B cell (primary cell): ENCODE measurements at regions not wholly inside any gene's neighbourhood (a gene's known extent, or its start where the extent isn't known, plus 50 kb on each side); places are given as distances from the start of the nearest gene placed in this dataset.

ENCODE experiments used
- ATAC-seq: fragments of 200-7000 bp; cut with Tn5 transposase; one replicate; pipeline ENCODE4 v1.10.0; 2021; ENCODE audit warnings: low read depth, mild to moderate bottlenecking, moderate number of reproducible peaks, moderate library complexity
- CTCF ChIA-PET: fragments of 350-600 bp; sonication (Branson Sonifier 250); formaldehyde crosslinking; loops from one replicate; lab custom pipeline; 2021; ENCODE audit warnings: antibody characterized with exemption, inconsistent platforms; lab: Charles Lee
- POLR2A ChIA-PET: fragments of 350-600 bp; sonication (Branson Sonifier 250); formaldehyde crosslinking; loops from one replicate; lab custom pipeline; 2021; ENCODE audit warnings: antibody characterized with exemption; lab: Charles Lee
- DNase-seq: peaks from one replicate; pipeline ENCODE4 v3.0.0; 2013
- H2AFZ ChIP-seq: 2 replicates; pipeline ENCODE4 v1.6.1; 2012; ENCODE audit warnings: mild to moderate bottlenecking, low read depth, low read length; ENCODE audit not compliant: insufficient read depth, poor library complexity, severe bottlenecking
- H3K27ac ChIP-seq, 2 donors: 1 replicate in 1 of 2; 2 replicates in 1 of 2; pipeline ENCODE4 v1.5.1; 2012 to 2013; ENCODE audit warnings: low read length in 2 of 2, mild to moderate bottlenecking in 2 of 2, moderate library complexity in 1 of 2
- H3K27me3 ChIP-seq, 4 experiments: fragments of 200-600 bp in 1 of 4; sonication (generic) in 1 of 4; replicated peaks in 1 of 4; 1 replicate in 2 of 4; 2 replicates in 2 of 4; pipeline versions ENCODE4 v1.6.1 to v1.7.0; 2013 to 2016; ENCODE audit warnings: low read length in 3 of 4, mild to moderate bottlenecking in 2 of 4, mixed read lengths in 1 of 4, moderate library complexity in 1 of 4; ENCODE audit not compliant: insufficient read depth in 4 of 4, control insufficient read depth in 3 of 4; ENCODE audit errors: control extremely low read depth in 1 of 4
- H3K36me3 ChIP-seq, 2 experiments: replicated peaks in 1 of 2; 1 replicate in 1 of 2; 2 replicates in 1 of 2; pipeline versions ENCODE4 v1.6.1 to v1.7.1; 2013; ENCODE audit warnings: low read length in 1 of 2; ENCODE audit not compliant: insufficient read depth in 2 of 2, control insufficient read depth in 1 of 2; ENCODE audit errors: control extremely low read depth in 1 of 2, extremely low read depth in 1 of 2
- H3K4me1 ChIP-seq, 2 donors: fragments of 200-600 bp in 1 of 2; sonication (generic) in 1 of 2; 1 replicate in 1 of 2; 2 replicates in 1 of 2; pipeline versions ENCODE4 v1.5.1 to v1.6.1; 2013 to 2017; ENCODE audit warnings: low read length in 2 of 2; ENCODE audit not compliant: control insufficient read depth in 2 of 2, insufficient read depth in 2 of 2
- H3K4me2 ChIP-seq: replicated peaks from 2 replicates; pipeline ENCODE3; 2012; ENCODE audit warnings: mild to moderate bottlenecking, low read depth, low read length; ENCODE audit not compliant: poor library complexity, severe bottlenecking
- H3K4me3 ChIP-seq, 5 experiments: fragments of 200-600 bp in 1 of 5; sonication (generic) in 1 of 5; 1 replicate in 3 of 5; 2 replicates in 2 of 5; pipeline versions ENCODE4 v1.5.1 to v1.7.0; 2011 to 2016; ENCODE audit warnings: low read length in 4 of 5, mild to moderate bottlenecking in 4 of 5, low read depth in 2 of 5, control low read depth in 1 of 5, moderate library complexity in 1 of 5; ENCODE audit not compliant: insufficient read depth in 1 of 5; ENCODE audit errors: control extremely low read depth in 1 of 5, extremely low read depth in 1 of 5
- H3K79me2 ChIP-seq: fragments of 200-600 bp; sonication (generic); one replicate; pipeline ENCODE4 v1.6.0; 2016; ENCODE audit warnings: low read length; ENCODE audit not compliant: control insufficient read depth, insufficient read depth
- H3K9ac ChIP-seq: fragments of 200-600 bp; sonication (generic); 2 replicates; pipeline ENCODE4 v1.6.1; 2017; ENCODE audit warnings: mild to moderate bottlenecking, low read length, moderate library complexity
- H3K9me3 ChIP-seq, 3 donors: one replicate each; pipeline versions ENCODE4 v1.6.1 to v1.7.1; 2013; ENCODE audit warnings: low read length in 2 of 3; ENCODE audit not compliant: control insufficient read depth in 2 of 3, insufficient read depth in 1 of 3; ENCODE audit errors: control extremely low read depth in 1 of 3
- H4K20me1 ChIP-seq: 2 replicates; pipeline ENCODE4 v1.6.0; 2012; ENCODE audit warnings: mild to moderate bottlenecking, low read length; ENCODE audit not compliant: insufficient read depth, control insufficient read depth, poor library complexity, severe bottlenecking
- H3K27ac Mint-ChIP-seq: one replicate; pipeline ENCODE4 v1.8.0; 2021; ENCODE audit warnings: mixed read lengths
- H3K27me3 Mint-ChIP-seq: one replicate; pipeline ENCODE4 v1.8.0; 2021; ENCODE audit warnings: mixed read lengths
- H3K4me1 Mint-ChIP-seq: one replicate; pipeline ENCODE4 v1.8.0; 2021; ENCODE audit warnings: mixed read lengths
- H3K4me3 Mint-ChIP-seq: one replicate; pipeline ENCODE4 v1.8.0; 2021; ENCODE audit warnings: mixed read lengths
- H3K9me3 Mint-ChIP-seq: one replicate; pipeline ENCODE4 v1.8.0; 2022; ENCODE audit warnings: mixed read lengths; ENCODE audit not compliant: insufficient read depth
- EZH2 ChIP-seq: IDR thresholded peaks from 2 replicates; pipeline ENCODE4 v1.6.1; 2012; ENCODE audit warnings: borderline replicate concordance, low read depth, mild to moderate bottlenecking, moderate library complexity, low read length; ENCODE audit not compliant: insufficient read depth, poor library complexity, severe bottlenecking
- WGBS: methylation state at CpG from one replicate; pipeline ENCODE4 v1.1.5; 2013; ENCODE audit warnings: missing lambda C conversion rate; ENCODE audit not compliant: insufficient coverage; 5-methylcytosine and 5-hydroxymethylcytosine counted together
- intact Hi-C: fragments of 100-400 bp; cut with micrococcal nuclease; formaldehyde crosslinking; loops from one replicate; pipeline ENCODE4 v1.10.0; 2022
- TF ChIP-seq, protein P1 (sequence below): fragments of 200-600 bp; IDR thresholded peaks from one replicate; pipeline ENCODE4 v1.8.0; 2022; ENCODE audit warnings: antibody characterized with exemption, mild to moderate bottlenecking

DNA sequence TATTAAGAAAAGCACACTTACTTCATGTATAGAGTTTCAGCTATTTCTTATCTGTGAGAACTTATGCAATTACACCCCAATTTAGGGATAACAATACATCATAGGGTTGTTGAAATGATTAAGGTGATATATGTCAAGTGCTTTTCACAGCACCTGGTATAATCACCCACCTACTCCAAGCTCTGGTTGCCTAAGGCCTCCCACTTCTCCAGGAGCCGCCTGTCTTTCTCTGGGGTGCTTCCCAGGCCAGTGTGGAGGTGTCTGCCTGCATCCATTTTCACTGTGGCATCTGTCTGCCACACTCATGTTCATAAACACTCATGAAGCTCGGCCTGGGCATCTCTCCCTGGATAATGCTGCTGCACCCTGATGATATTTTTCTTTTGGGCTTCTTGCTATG is 250.3 kb downstream of the STK31 start:
- ATAC-seq (no peak), DNase-seq (no peak)
- no peak overlapping the region for H3K27ac Mint-ChIP-seq
- H4K20me1 ChIP-seq = no peaks in the 10 kb centered on the region
- peaks cover 5% of the 10 kb centered on the region for H3K9me3 Mint-ChIP-seq
- no peaks in the 10 kb centered on the region for H3K4me1 Mint-ChIP-seq
- H3K4me3 ChIP-seq = no peak overlapping the region
- H3K27me3 Mint-ChIP-seq = no peaks in the 10 kb centered on the region
- TF ChIP-seq, protein P1, sequence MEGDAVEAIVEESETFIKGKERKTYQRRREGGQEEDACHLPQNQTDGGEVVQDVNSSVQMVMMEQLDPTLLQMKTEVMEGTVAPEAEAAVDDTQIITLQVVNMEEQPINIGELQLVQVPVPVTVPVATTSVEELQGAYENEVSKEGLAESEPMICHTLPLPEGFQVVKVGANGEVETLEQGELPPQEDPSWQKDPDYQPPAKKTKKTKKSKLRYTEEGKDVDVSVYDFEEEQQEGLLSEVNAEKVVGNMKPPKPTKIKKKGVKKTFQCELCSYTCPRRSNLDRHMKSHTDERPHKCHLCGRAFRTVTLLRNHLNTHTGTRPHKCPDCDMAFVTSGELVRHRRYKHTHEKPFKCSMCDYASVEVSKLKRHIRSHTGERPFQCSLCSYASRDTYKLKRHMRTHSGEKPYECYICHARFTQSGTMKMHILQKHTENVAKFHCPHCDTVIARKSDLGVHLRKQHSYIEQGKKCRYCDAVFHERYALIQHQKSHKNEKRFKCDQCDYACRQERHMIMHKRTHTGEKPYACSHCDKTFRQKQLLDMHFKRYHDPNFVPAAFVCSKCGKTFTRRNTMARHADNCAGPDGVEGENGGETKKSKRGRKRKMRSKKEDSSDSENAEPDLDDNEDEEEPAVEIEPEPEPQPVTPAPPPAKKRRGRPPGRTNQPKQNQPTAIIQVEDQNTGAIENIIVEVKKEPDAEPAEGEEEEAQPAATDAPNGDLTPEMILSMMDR = no peak
- H3K9ac ChIP-seq = no peak overlapping the region
- H3K79me2 ChIP-seq = no peaks in the 10 kb centered on the region
- no peak overlapping the region for H3K4me3 Mint-ChIP-seq
- H3K27ac ChIP-seq = no peak overlapping the region
- no peak overlapping the region for H2AFZ ChIP-seq
- 33% methylated on average over 1 of the region's 2 CpGs for WGBS
- intact Hi-C loops = no loop called here
- no peaks in the 10 kb centered on the region for H3K36me3 ChIP-seq
- peaks cover 0 to 2% (median 0%) of the 10 kb centered on the region in 4 experiments for H3K27me3 ChIP-seq
- H3K4me1 ChIP-seq = no peaks in the 10 kb centered on the region
- no peak overlapping the region for H3K4me2 ChIP-seq
- H3K9me3 ChIP-seq = no peaks in the 10 kb centered on the region
- ChIA-PET CTCF (no interaction called here), POLR2A (no interaction called here)

DNA sequence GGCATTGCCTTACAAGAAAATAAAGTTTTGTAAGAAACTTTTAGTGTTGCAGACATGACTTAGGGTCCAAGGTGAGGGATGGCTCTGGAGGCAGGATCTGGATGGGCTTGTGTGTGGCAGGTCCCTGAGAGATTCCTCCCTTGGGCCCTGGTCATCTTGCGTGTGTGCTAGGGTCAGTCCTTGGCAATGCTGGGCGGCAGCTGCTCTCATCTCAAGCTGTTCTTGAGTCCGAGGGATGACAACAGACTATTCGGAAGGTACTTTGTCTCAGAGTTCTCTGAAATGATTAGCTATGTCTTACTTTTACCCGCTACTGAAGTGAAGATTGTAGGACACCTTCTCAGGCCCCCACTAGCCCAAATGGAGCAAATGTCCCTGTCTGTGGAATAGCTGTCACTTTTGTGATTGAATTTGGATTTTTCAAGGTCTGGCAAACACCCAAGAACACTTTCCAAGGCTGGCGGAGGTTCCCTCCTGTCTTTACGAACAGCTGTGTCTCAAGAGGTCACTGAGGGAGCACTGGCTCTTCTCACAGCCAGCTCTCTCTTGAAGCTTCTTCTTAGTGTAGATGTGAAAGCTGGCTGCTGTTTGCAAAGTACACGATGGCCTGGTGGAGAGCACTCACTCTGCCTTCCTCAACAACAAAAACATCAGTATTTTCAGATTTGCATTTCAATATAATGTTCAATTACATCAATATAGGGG is 253.6 kb downstream of the STK31 start:
- no peaks in the 10 kb centered on the region for H3K4me1 ChIP-seq
- no peak for TF ChIP-seq EZH2
- TF ChIP-seq, protein P1 = no peak
- peaks cover 0 to 2% (median 0%) of the 10 kb centered on the region in 4 experiments for H3K27me3 ChIP-seq
- H3K27ac ChIP-seq = no peak overlapping the region
- no peaks in the 10 kb centered on the region for H3K79me2 ChIP-seq
- Mint-ChIP-seq H3K4me1 (no peaks in the 10 kb centered on the region), H3K4me3 (no peak overlapping the region), H3K27me3 (peaks cover 3% of the 10 kb centered on the region), H3K27ac (no peak overlapping the region), H3K9me3 (no peaks in the 10 kb centered on the region)
- H3K36me3 ChIP-seq = no peaks in the 10 kb centered on the region
- intact Hi-C loops = no loop called here
- WGBS = 89% methylated on average over 6 of the region's 8 CpGs
- DNase-seq = no peak
- H3K9ac ChIP-seq = no peak overlapping the region
- H4K20me1 ChIP-seq = no peaks in the 10 kb centered on the region
- ChIA-PET CTCF (interaction anchor here (0.8 kb wide), 1 partner anchor 8 kb away, joined by 3 read pairs; no protein-coding TSS in a partner anchor), POLR2A (no interaction called here)
- ATAC-seq = no peak
- H3K9me3 ChIP-seq = no peaks in the 10 kb centered on the region
- H3K4me2 ChIP-seq = no peak overlapping the region
- no peak overlapping the region for H2AFZ ChIP-seq
- no peak overlapping the region for H3K4me3 ChIP-seq
